LNCAP (cell line): ENCODE measurements at regions not wholly inside any gene's neighbourhood (a gene's known extent, or its start where the extent isn't known, plus 50 kb on each side); places are given as distances from the start of the nearest gene placed in this dataset.

ENCODE experiments used
- TF ChIP-seq, protein P1 (sequence below): fragments of 450-650 bp; IDR thresholded peaks from 2 replicates; pipeline ENCODE4 v1.5.1; 2017; ENCODE audit warnings: mild to moderate bottlenecking

DNA sequence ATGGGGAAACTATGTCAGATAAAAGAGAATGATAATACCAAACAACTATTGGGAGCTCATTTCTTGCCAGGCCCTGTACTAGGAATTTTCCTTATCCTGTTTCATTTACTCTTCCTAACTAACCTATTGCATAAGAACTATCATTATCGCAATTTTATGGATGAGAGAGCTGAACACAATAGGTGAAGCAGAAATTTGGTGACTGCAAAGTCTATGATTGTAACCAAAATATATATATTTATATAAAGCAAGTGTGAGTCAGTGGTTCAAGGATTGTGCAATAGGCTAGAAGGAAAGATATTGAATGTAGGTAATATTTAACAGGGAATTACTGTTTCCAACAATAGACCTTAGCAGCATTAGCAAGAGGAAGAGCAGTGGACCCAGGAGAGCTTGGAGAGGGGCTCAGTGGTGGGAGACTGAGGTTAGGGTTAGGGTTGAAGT lies 181.1 kb upstream of the TENT5A start:
- TF ChIP-seq, protein P1, sequence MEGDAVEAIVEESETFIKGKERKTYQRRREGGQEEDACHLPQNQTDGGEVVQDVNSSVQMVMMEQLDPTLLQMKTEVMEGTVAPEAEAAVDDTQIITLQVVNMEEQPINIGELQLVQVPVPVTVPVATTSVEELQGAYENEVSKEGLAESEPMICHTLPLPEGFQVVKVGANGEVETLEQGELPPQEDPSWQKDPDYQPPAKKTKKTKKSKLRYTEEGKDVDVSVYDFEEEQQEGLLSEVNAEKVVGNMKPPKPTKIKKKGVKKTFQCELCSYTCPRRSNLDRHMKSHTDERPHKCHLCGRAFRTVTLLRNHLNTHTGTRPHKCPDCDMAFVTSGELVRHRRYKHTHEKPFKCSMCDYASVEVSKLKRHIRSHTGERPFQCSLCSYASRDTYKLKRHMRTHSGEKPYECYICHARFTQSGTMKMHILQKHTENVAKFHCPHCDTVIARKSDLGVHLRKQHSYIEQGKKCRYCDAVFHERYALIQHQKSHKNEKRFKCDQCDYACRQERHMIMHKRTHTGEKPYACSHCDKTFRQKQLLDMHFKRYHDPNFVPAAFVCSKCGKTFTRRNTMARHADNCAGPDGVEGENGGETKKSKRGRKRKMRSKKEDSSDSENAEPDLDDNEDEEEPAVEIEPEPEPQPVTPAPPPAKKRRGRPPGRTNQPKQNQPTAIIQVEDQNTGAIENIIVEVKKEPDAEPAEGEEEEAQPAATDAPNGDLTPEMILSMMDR, result no peak

DNA sequence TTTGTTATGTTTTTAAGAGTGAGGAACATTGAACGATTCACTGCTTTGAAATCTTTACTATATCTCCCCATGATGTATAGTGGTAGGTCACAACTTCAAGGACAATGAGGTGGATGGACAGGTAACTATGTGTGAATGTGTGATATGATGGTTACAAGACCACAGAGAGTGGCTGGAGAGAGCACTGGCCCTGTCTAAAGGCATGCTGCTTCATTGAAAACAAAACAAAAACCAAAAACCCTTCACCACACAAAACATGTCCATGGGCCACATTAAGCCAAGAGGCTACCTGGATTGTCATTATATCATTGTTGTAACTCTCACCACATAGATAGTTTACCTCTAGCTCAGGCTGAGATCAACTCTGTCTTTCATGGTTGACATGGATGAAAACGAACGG lies 180.6 kb upstream of the TENT5A start:
- TF ChIP-seq, protein P1, result no peak

DNA sequence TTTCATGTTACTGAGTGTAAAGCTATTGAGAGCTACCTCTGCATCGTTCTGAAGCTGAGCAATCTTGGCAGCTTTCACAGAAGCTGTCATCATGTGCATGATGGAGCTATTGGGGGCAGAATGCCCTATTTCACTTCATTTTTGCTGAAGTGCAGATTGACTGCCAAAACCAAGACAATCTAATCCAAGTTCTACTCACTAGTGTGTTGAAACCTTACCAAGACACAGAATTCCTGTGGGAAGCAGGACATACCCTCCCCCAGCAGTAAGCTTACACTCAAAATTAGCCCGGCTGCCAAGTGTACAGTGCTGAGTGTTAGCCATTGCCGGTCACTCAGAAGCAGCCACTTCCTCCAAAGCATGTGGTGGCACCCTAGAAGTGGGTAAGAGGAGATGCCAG lies 177.3 kb upstream of the TENT5A start:
- TF ChIP-seq, protein P1, result no peak

DNA sequence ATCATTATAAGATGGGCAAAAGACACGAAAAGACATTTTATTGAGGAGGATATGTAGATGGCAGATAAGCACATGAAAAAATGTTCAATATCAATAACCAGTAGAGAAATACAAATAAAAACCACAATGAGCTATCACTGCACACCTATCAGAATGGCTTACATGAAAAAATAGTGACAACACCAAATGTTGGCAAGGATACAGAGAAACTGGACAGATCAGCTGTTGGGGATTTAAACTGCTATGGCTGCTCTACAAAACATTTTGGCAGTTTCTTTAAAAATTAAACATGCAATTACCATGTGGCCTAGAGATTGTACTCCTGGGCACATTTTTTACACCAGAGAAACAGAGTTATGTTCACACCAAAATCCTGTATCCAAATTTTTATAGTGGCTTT lies 172.7 kb upstream of the TENT5A start:
- TF ChIP-seq, protein P1, result no peak

DNA sequence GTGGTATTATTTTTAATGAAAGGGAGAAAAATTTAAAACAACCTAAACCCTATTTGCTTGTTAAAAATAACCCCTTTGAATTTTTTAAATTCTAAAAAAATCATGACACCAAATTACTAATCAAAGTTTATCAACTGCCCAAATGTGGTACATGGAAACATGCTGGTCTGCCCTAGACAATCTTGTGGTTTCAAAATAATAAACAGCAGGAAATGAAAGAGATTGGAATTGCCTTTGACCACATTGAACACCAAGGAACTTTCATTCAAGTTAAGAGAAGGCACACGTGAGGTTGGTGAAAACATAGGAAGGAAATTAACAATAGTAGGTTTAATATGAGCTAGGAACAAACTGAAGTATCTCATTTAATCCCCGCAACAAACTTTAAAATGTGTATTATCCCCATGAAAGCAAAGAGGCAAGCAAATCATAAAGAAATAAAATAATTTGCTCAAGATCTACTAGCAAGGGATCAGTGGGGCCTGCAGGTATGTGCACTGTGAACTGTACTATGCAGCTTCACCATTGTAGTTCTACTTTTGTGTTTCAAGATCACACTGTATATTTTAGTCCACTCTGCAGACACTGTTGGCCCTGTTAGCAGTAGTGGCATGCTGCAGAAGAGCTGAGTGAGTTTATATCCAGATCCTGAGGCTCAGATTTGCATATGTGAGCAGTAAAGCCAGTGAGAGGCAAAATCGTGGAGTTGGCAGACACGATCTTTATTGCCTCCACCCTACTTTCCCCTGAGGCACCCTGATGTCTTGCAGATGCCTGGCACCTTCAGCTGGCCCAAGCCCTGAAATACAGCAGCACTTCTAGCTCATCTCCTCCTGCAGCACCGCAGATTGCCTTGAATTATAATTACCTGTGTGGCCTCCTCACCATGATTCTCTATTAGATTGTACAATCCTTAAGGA lies 157.8 kb upstream of the TENT5A start:
- TF ChIP-seq, protein P1, result no peak

DNA sequence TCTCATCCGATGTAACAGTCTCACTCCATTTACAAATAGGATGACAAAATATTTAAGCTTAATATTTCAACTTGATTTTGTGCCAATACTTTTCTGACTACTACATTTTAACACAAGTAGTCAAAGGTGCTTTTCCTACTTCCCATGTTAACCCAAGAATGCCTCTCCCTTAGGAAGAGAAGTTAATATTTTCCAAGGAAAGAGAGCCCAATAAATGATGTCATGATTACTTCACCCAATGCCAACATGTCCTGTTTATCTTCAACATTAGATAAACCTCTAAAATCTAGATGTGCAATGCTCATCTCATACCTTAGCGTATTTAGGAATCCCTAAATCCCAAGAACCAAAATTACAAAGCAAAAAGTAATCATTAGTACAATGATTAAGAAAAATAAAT lies 156.7 kb upstream of the TENT5A start:
- TF ChIP-seq, protein P1, result no peak

DNA sequence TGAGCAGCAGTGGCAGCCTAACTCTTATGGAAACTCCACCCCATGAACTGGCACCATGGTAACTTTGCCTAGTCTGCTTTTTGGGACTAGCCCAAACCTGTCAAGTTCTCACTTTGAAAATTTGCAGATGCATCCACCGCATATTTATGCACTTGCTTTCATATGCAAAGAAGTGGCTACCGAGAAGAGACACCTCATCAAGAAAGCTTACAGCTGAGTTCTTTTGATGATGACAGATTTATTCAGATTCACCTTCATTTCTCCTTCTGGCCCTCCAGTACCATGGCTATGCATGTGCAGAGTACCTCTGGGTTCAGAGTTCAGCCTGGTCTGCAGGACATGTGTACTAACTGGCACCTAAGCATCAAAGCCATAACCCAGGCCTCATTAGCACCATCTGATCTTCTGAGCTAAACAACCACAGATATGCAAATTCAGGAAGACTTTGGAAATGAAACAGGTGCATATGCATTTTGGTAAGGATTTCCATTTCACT lies 154.3 kb upstream of the TENT5A start:
- TF ChIP-seq, protein P1, result no peak
